IMR-90 (cell line): ENCODE measurements at regions not wholly inside any gene's neighbourhood (a gene's known extent, or its start where the extent isn't known, plus 50 kb on each side); places are given as distances from the start of the nearest gene placed in this dataset.

ENCODE experiments used
- ATAC-seq: fragments of 200-7000 bp; cut with Tn5 transposase; 2 replicates; pipeline ENCODE4 v1.9.1; 2020; ENCODE audit warnings: low read depth, mild to moderate bottlenecking, moderate library complexity
- BruUV-seq: library from RNA; stranded (reverse); fragments of 400-500 nt; replicated peaks from 2 replicates; lab custom pipeline; 2021; lab: Mats Ljungman, UMichigan
- CTCF ChIA-PET: fragments of 300-600 bp; formaldehyde crosslinking; extraction: SDS; loops from one replicate; lab custom pipeline; 2021; ENCODE audit warnings: antibody characterized with exemption; lab: Yijun Ruan, JAX
- POLR2A ChIA-PET: fragments of 300-600 bp; sonication (Branson Sonifier 250); formaldehyde crosslinking; loops from one replicate; lab custom pipeline; 2022; ENCODE audit warnings: antibody characterized with exemption; ENCODE audit not compliant: unreplicated experiment; lab: Charles Lee
- DNase-seq: peaks from one replicate; pipeline ENCODE4 v3.0.0; 2013
- H2AFZ ChIP-seq: replicated peaks from 2 replicates; pipeline ENCODE3; 2013; ENCODE audit warnings: low read length, mild to moderate bottlenecking; ENCODE audit not compliant: poor library complexity
- H2AK5ac ChIP-seq: 2 replicates; pipeline ENCODE4 v1.6.1; 2013; ENCODE audit warnings: low read depth, low read length, inconsistent platforms
- H2AK9ac ChIP-seq: replicated peaks from 2 replicates; pipeline ENCODE3; 2013; ENCODE audit warnings: mild to moderate bottlenecking, low read depth, low read length, moderate library complexity; ENCODE audit not compliant: poor library complexity
- H2BK120ac ChIP-seq: 2 replicates; pipeline ENCODE4 v1.6.1; 2013; ENCODE audit warnings: low read depth, low read length, inconsistent platforms
- H2BK15ac ChIP-seq: 3 replicates; pipeline ENCODE4 v1.6.1; 2013; ENCODE audit warnings: low read depth, low read length, inconsistent platforms
- H2BK20ac ChIP-seq: 2 replicates; pipeline ENCODE4 v1.6.1; 2013; ENCODE audit warnings: low read depth, mild to moderate bottlenecking, inconsistent platforms, low read length, moderate library complexity
- H2BK5ac ChIP-seq: 2 replicates; pipeline ENCODE4 v1.6.1; 2013; ENCODE audit warnings: mild to moderate bottlenecking, low read depth, low read length, inconsistent platforms; ENCODE audit not compliant: poor library complexity, severe bottlenecking
- H3K14ac ChIP-seq: replicated peaks from 2 replicates; pipeline ENCODE4 v1.6.1; 2013; ENCODE audit warnings: low read depth, low read length, inconsistent platforms
- H3K18ac ChIP-seq: 2 replicates; pipeline ENCODE4 v1.6.1; 2013; ENCODE audit warnings: low read depth, low read length, control low read depth
- H3K23ac ChIP-seq: 2 replicates; pipeline ENCODE4 v1.6.1; 2013; ENCODE audit warnings: low read depth, low read length, inconsistent platforms
- H3K27ac ChIP-seq: 2 replicates; pipeline ENCODE4 v1.5.1; 2013; ENCODE audit warnings: mild to moderate bottlenecking, control low read depth, low read length; ENCODE audit not compliant: insufficient read depth
- H3K27me3 ChIP-seq: 2 replicates; pipeline ENCODE4 v1.6.1; 2013; ENCODE audit warnings: low read length; ENCODE audit not compliant: control insufficient read depth, insufficient read depth
- H3K36me3 ChIP-seq: 2 replicates; pipeline ENCODE4 v1.6.1; 2013; ENCODE audit warnings: low read length, mixed read lengths; ENCODE audit not compliant: control insufficient read depth, insufficient read depth
- H3K4ac ChIP-seq: 2 replicates; pipeline ENCODE4 v1.6.1; 2013; ENCODE audit warnings: low read depth, low read length, inconsistent platforms
- H3K4me1 ChIP-seq: 2 replicates; pipeline ENCODE4 v1.6.1; 2013; ENCODE audit warnings: low read length, mixed read lengths; ENCODE audit not compliant: control insufficient read depth, insufficient read depth
- H3K4me2 ChIP-seq: 2 replicates; pipeline ENCODE4 v1.6.1; 2013; ENCODE audit warnings: low read depth, mild to moderate bottlenecking, control low read depth, low read length, moderate library complexity
- H3K4me3 ChIP-seq: 2 replicates; pipeline ENCODE4 v1.5.1; 2013; ENCODE audit warnings: low read depth, mild to moderate bottlenecking, control low read depth, low read length, moderate library complexity; ENCODE audit not compliant: insufficient read depth
- H3K56ac ChIP-seq: 2 replicates; pipeline ENCODE4 v1.6.1; 2013; ENCODE audit warnings: low read length, inconsistent platforms; ENCODE audit not compliant: insufficient read depth; ENCODE audit errors: extremely low read depth
- H3K79me1 ChIP-seq, 2 experiments: 2 replicates each; pipeline ENCODE4 v1.6.1; 2013; ENCODE audit warnings: low read length in 2 of 2, inconsistent platforms in 1 of 2, low read depth in 1 of 2
- H3K9ac ChIP-seq: 2 replicates; pipeline ENCODE4 v1.6.1; 2013; ENCODE audit warnings: low read depth, low read length, control low read depth
- H3K9me1 ChIP-seq: 2 replicates; pipeline ENCODE4 v1.6.1; 2013; ENCODE audit warnings: low read length, inconsistent platforms; ENCODE audit not compliant: insufficient read depth
- H3K9me3 ChIP-seq: 2 replicates; pipeline ENCODE4 v1.6.1; 2013; ENCODE audit warnings: low read length; ENCODE audit not compliant: control insufficient read depth, insufficient read depth
- H4K20me1 ChIP-seq: 2 replicates; pipeline ENCODE4 v1.6.1; 2013; ENCODE audit warnings: low read length, inconsistent platforms; ENCODE audit not compliant: insufficient read depth
- H4K5ac ChIP-seq: 2 replicates; pipeline ENCODE4 v1.6.1; 2013; ENCODE audit warnings: mild to moderate bottlenecking, low read depth, low read length, control low read depth
- H4K8ac ChIP-seq, 2 experiments: 2 replicates each; pipeline ENCODE4 v1.6.1; 2013; ENCODE audit warnings: low read depth in 2 of 2, low read length in 2 of 2, control low read depth in 1 of 2, inconsistent platforms in 1 of 2
- H4K91ac ChIP-seq: 2 replicates; pipeline ENCODE4 v1.6.1; 2013; ENCODE audit warnings: low read depth, low read length, inconsistent platforms; ENCODE audit not compliant: insufficient read depth
- BHLHE40 ChIP-seq: fragments of 150-350 bp; IDR thresholded peaks from 2 replicates; pipeline ENCODE4 v1.6.1; 2016; ENCODE audit warnings: mild to moderate bottlenecking, low read depth, low read length
- CEBPB ChIP-seq: IDR thresholded peaks from 2 replicates; pipeline ENCODE4 v1.6.1; 2012; ENCODE audit warnings: low read depth, low read length, improper control_type of control experiment
- MAFK ChIP-seq: IDR thresholded peaks from 2 replicates; pipeline ENCODE4 v1.6.1; 2012; ENCODE audit warnings: low read depth, low read length, improper control_type of control experiment
- MAZ ChIP-seq: IDR thresholded peaks from 2 replicates; pipeline ENCODE4 v1.6.1; 2012; ENCODE audit warnings: low read depth, mild to moderate bottlenecking, low read length, improper control_type of control experiment, moderate library complexity, borderline replicate concordance
- MXI1 ChIP-seq: IDR thresholded peaks from 2 replicates; pipeline ENCODE4 v1.6.1; 2012; ENCODE audit warnings: low read depth, mild to moderate bottlenecking, low read length, moderate library complexity, borderline replicate concordance
- POLR2A ChIP-seq: IDR thresholded peaks from 2 replicates; pipeline ENCODE4 v1.6.1; 2012; ENCODE audit warnings: mild to moderate bottlenecking, low read depth, low read length
- RAD21 ChIP-seq: IDR thresholded peaks from 2 replicates; pipeline ENCODE4 v1.6.1; 2012; ENCODE audit warnings: low read length, improper control_type of control experiment
- RCOR1 ChIP-seq: IDR thresholded peaks from 2 replicates; pipeline ENCODE4 v1.6.1; 2012; ENCODE audit warnings: mild to moderate bottlenecking, low read length, improper control_type of control experiment; ENCODE audit not compliant: insufficient replicate concordance
- RFX5 ChIP-seq: IDR thresholded peaks from 2 replicates; pipeline ENCODE4 v1.8.0; 2012; ENCODE audit warnings: low read depth, mild to moderate bottlenecking, low read length, moderate library complexity
- SMC3 ChIP-seq: fragments of 150-350 bp; IDR thresholded peaks from 2 replicates; pipeline ENCODE4 v1.6.1; 2016; ENCODE audit warnings: low read depth, mild to moderate bottlenecking, antibody characterized with exemption, low read length, moderate library complexity
- WGBS, 2 experiments: methylation state at CpG; one replicate each; pipeline versions ENCODE4 v1.1.5 to v1.1.7; 2013; ENCODE audit warnings: missing lambda C conversion rate in 2 of 2; ENCODE audit not compliant: insufficient read length in 1 of 2; ENCODE audit errors: extremely low coverage in 2 of 2; 5-methylcytosine and 5-hydroxymethylcytosine counted together
- dilution Hi-C: fragments of 300-500 bp; cut with HindIII; formaldehyde crosslinking; loops from one replicate; pipeline ENCODE4 v1.14.3; 2018; ENCODE audit warnings: low sequenced_read_pairs; ENCODE audit not compliant: unreplicated experiment
- in situ Hi-C: fragments of 300-500 bp; cut with MboI; formaldehyde crosslinking; loops from 3 replicates; pipeline ENCODE4 v1.14.3; 2019; ENCODE audit warnings: low sequenced_read_pairs, inconsistent platforms, mixed read lengths
- intact Hi-C: fragments of 100-400 bp; cut with micrococcal nuclease; formaldehyde crosslinking; loops from 2 replicates; pipeline ENCODE4 v1.10.0; 2022
- TF ChIP-seq, protein P1 (sequence below): fragments of 150-350 bp; IDR thresholded peaks from 2 replicates; pipeline ENCODE4 v1.6.1; 2016; ENCODE audit warnings: low read depth, mild to moderate bottlenecking, low read length, moderate library complexity, borderline replicate concordance

DNA sequence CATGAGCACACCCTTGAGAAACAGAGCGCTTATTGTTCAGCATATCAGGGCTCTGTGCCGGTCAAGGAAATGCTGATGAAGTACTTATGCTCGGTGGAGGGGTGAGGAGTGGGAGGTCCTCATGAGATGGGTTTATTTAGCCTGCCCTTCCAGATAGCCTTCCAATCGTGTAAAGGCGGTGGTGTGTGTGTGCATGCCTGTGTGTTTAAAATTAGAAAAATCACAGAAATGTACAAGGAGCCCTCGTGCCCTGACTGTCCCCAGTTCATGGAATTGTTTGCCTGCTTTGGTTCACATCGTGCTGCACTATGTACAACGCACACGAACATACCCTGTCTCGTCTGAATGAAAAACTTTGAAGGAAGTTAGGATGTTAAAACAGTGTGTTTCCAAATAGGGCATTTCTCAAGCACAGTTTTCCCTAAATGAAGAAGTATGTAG lies 158.6 kb downstream of the AQP4 start:
- Histone ChIP-seq H3K9ac (no peak overlapping the region), H3K9me3 (no peaks in the 10 kb centered on the region), H3K4me2 (no peak overlapping the region), H2AFZ (no peak overlapping the region), H3K18ac (no peak overlapping the region), H3K9me1 (no peaks in the 10 kb centered on the region), H4K8ac (no peak overlapping the region), H2BK15ac (no peak overlapping the region), H3K23ac (no peak overlapping the region), H4K91ac (no peak overlapping the region), H2BK120ac (no peak overlapping the region), H3K27ac (no peak overlapping the region), H3K4me1 (no peaks in the 10 kb centered on the region), H3K27me3 (no peaks in the 10 kb centered on the region), H3K79me1 (no peaks in the 10 kb centered on the region), H3K36me3 (no peaks in the 10 kb centered on the region), H3K4ac (no peak overlapping the region), H2AK5ac (no peak overlapping the region), H2BK5ac (no peak overlapping the region), H4K20me1 (no peaks in the 10 kb centered on the region), H3K14ac (no peak overlapping the region), H4K5ac (no peak overlapping the region), H3K56ac (no peak overlapping the region), H2AK9ac (no peak overlapping the region), H2BK20ac (no peak overlapping the region), H3K4me3 (no peak overlapping the region)
- no peak for ATAC-seq
- dilution Hi-C loops (no loop called here), in situ Hi-C loops (no loop called here), intact Hi-C loops (no loop called here)
- no CpG with 5 or more reads among the region's 10 CpGs for WGBS, 2 experiments
- no peak for DNase-seq
- ChIA-PET POLR2A (no interaction called here), CTCF (no interaction called here)
- BruUV-seq: no TSS peak
- TF ChIP-seq SMC3 (no peak), BHLHE40 (no peak), MAZ (no peak), RFX5 (no peak), MAFK (no peak), POLR2A (no peak), MXI1 (no peak), CEBPB (no peak), RCOR1 (no peak), RAD21 (no peak)
- TF ChIP-seq, protein P1, sequence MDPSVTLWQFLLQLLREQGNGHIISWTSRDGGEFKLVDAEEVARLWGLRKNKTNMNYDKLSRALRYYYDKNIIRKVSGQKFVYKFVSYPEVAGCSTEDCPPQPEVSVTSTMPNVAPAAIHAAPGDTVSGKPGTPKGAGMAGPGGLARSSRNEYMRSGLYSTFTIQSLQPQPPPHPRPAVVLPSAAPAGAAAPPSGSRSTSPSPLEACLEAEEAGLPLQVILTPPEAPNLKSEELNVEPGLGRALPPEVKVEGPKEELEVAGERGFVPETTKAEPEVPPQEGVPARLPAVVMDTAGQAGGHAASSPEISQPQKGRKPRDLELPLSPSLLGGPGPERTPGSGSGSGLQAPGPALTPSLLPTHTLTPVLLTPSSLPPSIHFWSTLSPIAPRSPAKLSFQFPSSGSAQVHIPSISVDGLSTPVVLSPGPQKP: no peak
